Mesothelial cell of epicardium (in vitro differentiated cells): ENCODE measurements at regions not wholly inside any gene's neighbourhood (a gene's known extent, or its start where the extent isn't known, plus 50 kb on each side); places are given as distances from the start of the nearest gene placed in this dataset.

Experiments used
- DNase-seq, 2 experiments: peaks; one replicate each; pipeline ENCODE4 v3.0.0; 2021; ENCODE audit warnings: low spot score in 2 of 2; ENCODE audit not compliant: unreplicated experiment in 2 of 2
- H3K27ac Mint-ChIP-seq: 2 replicates; pipeline ENCODE4 v1.8.0; 2021; ENCODE audit warnings: mixed read lengths
- H3K27me3 Mint-ChIP-seq: 2 replicates; pipeline ENCODE4 v1.8.0; 2021; ENCODE audit warnings: low read depth, mixed read lengths
- H3K36me3 Mint-ChIP-seq: 2 replicates; pipeline ENCODE4 v1.8.0; 2021; ENCODE audit warnings: mixed read lengths
- H3K4me1 Mint-ChIP-seq: 2 replicates; pipeline ENCODE4 v1.8.0; 2021; ENCODE audit warnings: mixed read lengths
- H3K4me3 Mint-ChIP-seq: 2 replicates; pipeline ENCODE4 v1.8.0; 2021; ENCODE audit warnings: mild to moderate bottlenecking, moderate library complexity, mixed read lengths
- H3K9me3 Mint-ChIP-seq: 2 replicates; pipeline ENCODE4 v1.8.0; 2021; ENCODE audit warnings: mixed read lengths
- CTCF ChIP-seq: fragments of 200-600 bp; sonication (generic); IDR thresholded peaks from one replicate; pipeline ENCODE4 v1.5.0; 2021; ENCODE audit warnings: antibody characterized with exemption; ENCODE audit not compliant: unreplicated experiment

GRCh38 chr7:47170516-47170915 lies 411.4 kb downstream of the TNS3 start:
- Mint-ChIP-seq H3K27ac (no peak overlapping the region), H3K9me3 (no peaks in the 10 kb centered on the region), H3K4me3 (no peak overlapping the region), H3K4me1 (no peaks in the 10 kb centered on the region), H3K36me3 (no peaks in the 10 kb centered on the region), H3K27me3 (no peaks in the 10 kb centered on the region)
- peak; percentile 32 for TF ChIP-seq CTCF
- no peak for DNase-seq

DNA sequence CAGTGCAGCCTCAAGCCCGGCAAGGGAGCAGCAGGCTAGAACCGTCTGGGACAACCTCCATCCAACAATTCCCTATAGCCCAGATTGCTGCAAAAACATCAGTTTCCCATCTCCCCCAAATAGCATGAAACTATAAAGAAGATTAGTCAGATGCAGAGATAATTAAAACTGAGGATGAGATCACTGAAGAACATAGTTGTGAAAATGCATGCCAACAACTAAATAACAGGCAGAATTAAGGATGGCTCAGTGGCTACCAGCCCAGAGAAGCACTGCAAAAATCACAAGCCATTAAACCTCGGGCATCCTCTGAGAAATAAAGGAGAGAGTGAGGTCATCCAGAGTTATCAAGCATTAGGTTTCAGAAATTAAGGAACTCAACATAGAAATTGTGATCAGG lies 427.1 kb downstream of the TNS3 start:
- Mint-ChIP-seq H3K9me3 (peaks cover 10% of the 10 kb centered on the region), H3K36me3 (peaks cover 2% of the 10 kb centered on the region), H3K4me1 (peaks cover 23% of the 10 kb centered on the region), H3K27me3 (no peaks in the 10 kb centered on the region), H3K4me3 (no peak overlapping the region), H3K27ac (no peak overlapping the region)
- DNase-seq = no peak
- no peak for TF ChIP-seq CTCF

DNA sequence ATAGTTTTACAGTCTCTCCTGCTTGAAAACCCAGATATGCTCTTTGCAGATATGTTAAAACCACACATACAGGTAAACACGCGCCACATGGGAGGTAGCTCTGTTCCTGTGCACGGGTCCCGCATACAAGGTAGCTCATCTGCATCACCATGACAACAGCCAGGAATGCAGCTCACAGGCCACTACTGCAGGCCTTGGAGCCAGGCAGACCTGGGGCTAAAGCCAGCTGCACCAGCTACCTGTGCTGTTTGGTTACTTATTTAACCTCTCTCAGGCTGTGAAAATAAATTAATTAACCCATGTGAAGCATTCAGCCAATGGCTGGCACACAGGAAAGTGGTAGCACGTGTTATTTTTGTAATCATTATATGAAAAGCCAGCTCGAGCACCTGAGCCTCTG lies 428.3 kb downstream of the TNS3 start:
- peaks cover 29% of the 10 kb centered on the region for H3K4me1 Mint-ChIP-seq
- H3K27me3 Mint-ChIP-seq = no peaks in the 10 kb centered on the region
- TF ChIP-seq CTCF = no peak
- peak overlapping the region; percentile 85 for H3K27ac Mint-ChIP-seq
- peaks cover 1% of the 10 kb centered on the region for H3K9me3 Mint-ChIP-seq
- H3K36me3 Mint-ChIP-seq = no peaks in the 10 kb centered on the region
- no peak overlapping the region for H3K4me3 Mint-ChIP-seq
- DNase-seq = no peak

DNA sequence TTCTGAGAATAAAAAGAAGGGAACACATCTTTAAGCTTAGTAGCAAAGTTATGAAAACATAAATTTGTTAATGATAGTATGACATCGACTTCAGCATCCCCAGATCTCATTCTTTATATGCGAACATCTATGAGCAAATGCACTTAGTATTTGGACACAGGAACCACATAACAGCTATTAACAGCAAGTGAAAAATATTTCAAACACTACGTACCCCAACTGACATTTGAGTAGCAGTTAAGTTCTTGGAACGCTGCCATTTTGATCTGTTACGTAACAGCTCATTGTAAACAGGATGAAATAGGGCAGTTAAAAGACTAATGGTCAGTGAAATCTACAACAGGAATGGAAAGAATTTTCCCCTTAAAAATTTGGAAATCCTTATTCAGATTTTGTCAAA lies 428.9 kb downstream of the TNS3 start:
- Mint-ChIP-seq H3K27ac (peak overlapping the region; percentile 85), H3K9me3 (no peaks in the 10 kb centered on the region), H3K36me3 (no peaks in the 10 kb centered on the region), H3K4me3 (no peak overlapping the region), H3K4me1 (peaks cover 35% of the 10 kb centered on the region), H3K27me3 (no peaks in the 10 kb centered on the region)
- TF ChIP-seq CTCF = no peak
- no peak for DNase-seq

- no peaks in the 10 kb centered on the region for H3K27me3 Mint-ChIP-seq
- H3K4me3 Mint-ChIP-seq = no peak overlapping the region
- DNase-seq = no peak
- H3K9me3 Mint-ChIP-seq = no peaks in the 10 kb centered on the region
- TF ChIP-seq CTCF = no peak
- peaks cover 36% of the 10 kb centered on the region for H3K4me1 Mint-ChIP-seq
- no peak overlapping the region for H3K27ac Mint-ChIP-seq
- no peaks in the 10 kb centered on the region for H3K36me3 Mint-ChIP-seq
These were observed 429.6 kb downstream of the TNS3 start for GRCh38 chr7:47152307-47152706.
